HEK293 (cell line): ENCODE measurements at regions not wholly inside any gene's neighbourhood (a gene's known extent, or its start where the extent isn't known, plus 50 kb on each side); places are given as distances from the start of the nearest gene placed in this dataset.

Experiments
- CTCF ChIP-seq: fragments of 450-650 bp; formaldehyde crosslinking; IDR thresholded peaks from 2 replicates; pipeline ENCODE4 v1.5.1; 2016; ENCODE audit warnings: missing biosample characterization, missing genetic modification characterization
- ZNF280D ChIP-seq: fragments of 450-650 bp; formaldehyde crosslinking; IDR thresholded peaks from 2 replicates; pipeline ENCODE4 v1.5.1; 2016; ENCODE audit warnings: missing biosample characterization, missing genetic modification characterization

GRCh38 chr15:39142500-39142899 is 438.4 kb upstream of the THBS1 start:
- no peak for TF ChIP-seq ZNF280D (tag by site-specific recombination)
- no peak for TF ChIP-seq CTCF (tag by site-specific recombination)
